Neural cell (in vitro differentiated cells): ENCODE measurements at regions not wholly inside any gene's neighbourhood (a gene's known extent, or its start where the extent isn't known, plus 50 kb on each side); places are given as distances from the start of the nearest gene placed in this dataset.

Source experiments
- CTCF ChIP-seq: fragments of 450-650 bp; IDR thresholded peaks from 2 replicates; pipeline ENCODE4 v1.5.1; 2014; ENCODE audit warnings: antibody characterized with exemption, mild to moderate bottlenecking, moderate library complexity; ENCODE audit not compliant: poor library complexity, severe bottlenecking
- POLR2AphosphoS5 ChIP-seq: IDR thresholded peaks from 2 replicates; pipeline ENCODE4 v1.6.1; 2012
- REST ChIP-seq: IDR thresholded peaks from 2 replicates; pipeline ENCODE4 v1.6.1; 2012; ENCODE audit warnings: borderline replicate concordance

GRCh38 chr12:20181416-20182180 lies 186.7 kb upstream of the PDE3A start:
- TF ChIP-seq CTCF, result no peak
- no peak for TF ChIP-seq POLR2AphosphoS5
- TF ChIP-seq REST, result no peak
